ENCODE measurements at regions not wholly inside any gene's neighbourhood (a gene's known extent, or its start where the extent isn't known, plus 50 kb on each side); places are given as distances from the start of the nearest gene placed in this dataset.

DNA sequence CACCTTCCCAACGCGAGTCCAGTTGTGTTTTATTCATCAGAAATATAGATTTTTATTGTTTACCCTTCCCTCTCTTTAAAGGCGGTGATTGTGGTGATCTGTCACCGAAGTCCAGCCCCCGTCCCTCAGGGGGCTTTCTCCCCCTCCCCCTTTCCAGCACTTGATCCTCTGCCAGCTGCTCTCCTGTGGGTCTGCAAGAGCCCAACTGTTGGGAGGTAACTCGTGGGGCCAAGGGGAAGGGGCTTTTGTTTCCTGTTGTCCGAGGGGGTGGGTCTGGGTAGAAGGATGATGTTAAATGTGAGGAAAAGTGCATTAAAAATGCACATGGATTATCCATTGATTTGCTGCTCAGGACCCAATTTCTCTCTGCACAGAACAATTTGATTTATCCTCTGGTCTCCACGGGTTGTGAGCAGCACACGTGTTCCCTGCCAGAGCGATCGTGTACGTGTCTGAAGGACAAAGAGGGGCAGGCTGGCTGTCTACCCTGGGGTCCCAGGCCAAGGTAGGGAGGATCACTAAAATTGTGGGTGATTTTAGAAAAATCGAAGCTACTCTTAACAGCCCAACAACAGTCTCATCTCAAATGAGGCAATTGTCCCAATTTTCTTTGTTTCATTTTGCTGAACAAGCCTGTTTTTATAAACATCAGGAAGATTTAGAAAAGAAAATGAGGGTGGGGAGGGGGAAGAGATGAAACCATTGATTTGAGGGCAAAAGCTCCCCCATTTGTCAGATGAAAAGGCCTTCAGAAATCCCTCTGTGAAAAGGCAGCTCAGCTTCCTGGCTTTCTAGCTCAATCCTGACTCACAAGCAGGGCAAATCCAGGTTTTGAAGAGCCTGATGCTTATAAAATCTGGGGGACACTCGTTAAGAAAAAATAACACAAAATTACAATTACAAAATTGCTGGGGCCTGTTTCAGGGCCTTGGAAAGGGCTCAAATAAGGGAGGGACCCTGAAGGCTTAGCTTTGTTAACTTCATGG is 176.2 kb downstream of the RHOU start:
- H3K4me1 Mint-ChIP-seq, result peaks cover 9% of the 10 kb centered on the region
- Histone ChIP-seq H3K9ac (ENCODE audit: insufficient read depth, low read length, poor library complexity, severe bottlenecking) (no peak overlapping the region), H3K4me3 (replicated peaks in 1 of 3; ENCODE audit: low read depth in 2 of 3, low read length in 3 of 3) (no peak overlapping the region), H3K27ac (ENCODE audit: low read depth in 1 of 2, low read length in 2 of 2) (no peak overlapping the region), H2AFZ (ENCODE audit: insufficient read depth, low read depth, low read length, poor library complexity, severe bottlenecking) (no peak overlapping the region), H3K4me2 (replicated peaks; ENCODE audit: extremely low read depth, low read length, poor library complexity, severe bottlenecking) (no peak overlapping the region), H4K20me1 (ENCODE audit: insufficient read depth, low read length) (no peaks in the 10 kb centered on the region), H3K36me3 (replicated peaks in 1 of 2; ENCODE audit: control insufficient read depth in 1 of 2, insufficient read depth in 2 of 2, low read length in 2 of 2) (no peaks in the 10 kb centered on the region), H3K4me1 (ENCODE audit: control insufficient read depth in 1 of 2, insufficient read depth in 2 of 2, low read length in 2 of 2) (peaks cover 8 to 12% of the 10 kb centered on the region in 2 donors), H3K79me2 (ENCODE audit: insufficient read depth, low read length) (no peaks in the 10 kb centered on the region), H3K9me3 (replicated peaks in 1 of 2; ENCODE audit: control insufficient read depth in 1 of 2, insufficient read depth in 1 of 2, low read length in 2 of 2) (peaks cover 0 to 5% of the 10 kb centered on the region in 2 donors), H3K27me3 (ENCODE audit: control insufficient read depth in 2 of 2, insufficient read depth in 2 of 2, low read length in 2 of 2) (no peaks in the 10 kb centered on the region)
- no CpG with 5 or more reads among the region's 14 CpGs for WGBS (ENCODE audit: insufficient coverage)
- intact Hi-C loops (cut with micrococcal nuclease), result no loop called here
- TF ChIP-seq, protein P1, sequence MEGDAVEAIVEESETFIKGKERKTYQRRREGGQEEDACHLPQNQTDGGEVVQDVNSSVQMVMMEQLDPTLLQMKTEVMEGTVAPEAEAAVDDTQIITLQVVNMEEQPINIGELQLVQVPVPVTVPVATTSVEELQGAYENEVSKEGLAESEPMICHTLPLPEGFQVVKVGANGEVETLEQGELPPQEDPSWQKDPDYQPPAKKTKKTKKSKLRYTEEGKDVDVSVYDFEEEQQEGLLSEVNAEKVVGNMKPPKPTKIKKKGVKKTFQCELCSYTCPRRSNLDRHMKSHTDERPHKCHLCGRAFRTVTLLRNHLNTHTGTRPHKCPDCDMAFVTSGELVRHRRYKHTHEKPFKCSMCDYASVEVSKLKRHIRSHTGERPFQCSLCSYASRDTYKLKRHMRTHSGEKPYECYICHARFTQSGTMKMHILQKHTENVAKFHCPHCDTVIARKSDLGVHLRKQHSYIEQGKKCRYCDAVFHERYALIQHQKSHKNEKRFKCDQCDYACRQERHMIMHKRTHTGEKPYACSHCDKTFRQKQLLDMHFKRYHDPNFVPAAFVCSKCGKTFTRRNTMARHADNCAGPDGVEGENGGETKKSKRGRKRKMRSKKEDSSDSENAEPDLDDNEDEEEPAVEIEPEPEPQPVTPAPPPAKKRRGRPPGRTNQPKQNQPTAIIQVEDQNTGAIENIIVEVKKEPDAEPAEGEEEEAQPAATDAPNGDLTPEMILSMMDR (IDR thresholded peaks at IDR 0.05), result no peak
- DNase-seq, result no peak
- H3K36me3 Mint-ChIP-seq, result peaks cover 4 to 9% of the 10 kb centered on the region in 2 donors
- no peak overlapping the region for H3K4me3 Mint-ChIP-seq
- peaks cover 0 to 14% (median 7%) of the 10 kb centered on the region in 7 donors for H3K9me3 Mint-ChIP-seq
- no peak overlapping the region for H3K27ac Mint-ChIP-seq
- peaks cover 0 to 2% (median 0%) of the 10 kb centered on the region in 3 donors for H3K27me3 Mint-ChIP-seq (ENCODE audit: low read depth in 3 of 3)

DNA sequence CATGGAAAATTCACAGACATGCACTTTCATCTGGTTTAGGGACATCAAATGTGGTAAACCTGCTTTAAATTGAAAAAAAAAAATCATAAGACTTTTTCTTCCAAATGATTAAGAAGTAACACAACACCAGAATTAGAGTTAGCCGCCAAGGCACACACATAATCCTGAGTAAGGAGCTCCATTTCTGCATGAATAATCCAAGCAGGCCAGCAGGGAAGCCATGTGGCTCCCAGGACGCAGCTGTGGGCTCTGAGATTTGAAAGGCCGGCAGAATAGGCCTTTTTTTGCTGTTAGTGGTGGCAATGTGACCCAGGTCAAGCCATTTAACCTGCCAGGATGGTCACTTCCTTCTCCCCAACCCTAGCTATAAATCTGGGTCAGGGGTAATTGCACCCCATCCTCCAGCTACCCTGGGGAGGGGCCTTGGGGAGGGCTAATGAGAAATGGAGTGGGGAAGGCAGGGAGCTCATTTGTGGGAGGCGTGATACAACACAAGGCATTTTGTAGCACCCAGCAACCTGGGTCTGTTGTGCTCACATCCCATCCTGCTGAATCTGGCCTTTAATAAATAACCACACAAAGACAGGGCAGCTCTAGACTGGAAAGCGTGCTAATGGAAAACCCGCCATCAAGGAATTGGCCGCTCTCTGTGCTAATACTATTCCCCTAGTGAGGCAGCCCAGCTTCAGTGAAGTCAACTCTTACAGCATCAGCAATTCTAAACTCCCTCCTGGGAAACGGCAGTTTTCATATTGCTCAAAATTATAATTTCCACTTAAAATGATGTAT is 178.5 kb downstream of the RHOU start:
- Histone ChIP-seq H3K27ac (ENCODE audit: low read depth in 1 of 2, low read length in 2 of 2) (no peak overlapping the region), H3K9ac (ENCODE audit: insufficient read depth, low read length, poor library complexity, severe bottlenecking) (no peak overlapping the region), H3K4me1 (ENCODE audit: control insufficient read depth in 1 of 2, insufficient read depth in 2 of 2, low read length in 2 of 2) (peaks cover 8 to 12% of the 10 kb centered on the region in 2 donors), H3K4me3 (replicated peaks in 1 of 3; ENCODE audit: low read depth in 2 of 3, low read length in 3 of 3) (no peak overlapping the region), H2AFZ (ENCODE audit: insufficient read depth, low read depth, low read length, poor library complexity, severe bottlenecking) (no peak overlapping the region), H3K36me3 (replicated peaks in 1 of 2; ENCODE audit: control insufficient read depth in 1 of 2, insufficient read depth in 2 of 2, low read length in 2 of 2) (no peaks in the 10 kb centered on the region), H3K4me2 (replicated peaks; ENCODE audit: extremely low read depth, low read length, poor library complexity, severe bottlenecking) (no peak overlapping the region), H4K20me1 (ENCODE audit: insufficient read depth, low read length) (no peaks in the 10 kb centered on the region), H3K27me3 (ENCODE audit: control insufficient read depth in 2 of 2, insufficient read depth in 2 of 2, low read length in 2 of 2) (no peaks in the 10 kb centered on the region), H3K79me2 (ENCODE audit: insufficient read depth, low read length) (no peaks in the 10 kb centered on the region), H3K9me3 (replicated peaks in 1 of 2; ENCODE audit: control insufficient read depth in 1 of 2, insufficient read depth in 1 of 2, low read length in 2 of 2) (peaks cover 0 to 5% of the 10 kb centered on the region in 2 donors)
- Mint-ChIP-seq H3K9me3 (peaks cover 0 to 13% (median 7%) of the 10 kb centered on the region in 7 donors), H3K36me3 (peaks cover 8 to 17% of the 10 kb centered on the region in 2 donors), H3K27me3 (ENCODE audit: low read depth in 3 of 3) (peaks cover 0 to 2% (median 0%) of the 10 kb centered on the region in 3 donors), H3K27ac (no peak overlapping the region), H3K4me3 (no peak overlapping the region), H3K4me1 (peaks cover 9% of the 10 kb centered on the region)
- DNase-seq, result no peak
- WGBS (ENCODE audit: insufficient coverage), result 100% methylated on average over 3 of the region's 8 CpGs
- intact Hi-C loops (cut with micrococcal nuclease), result no loop called here
- TF ChIP-seq, protein P1 (IDR thresholded peaks at IDR 0.05), result no peak

All from CD14-positive monocyte (primary cell).